Liver (tissue), 8 donors: ENCODE measurements at regions not wholly inside any gene's neighbourhood (a gene's known extent, or its start where the extent isn't known, plus 50 kb on each side); places are given as distances from the start of the nearest gene placed in this dataset.

Experiments
- DNase-seq: peaks from one replicate; pipeline ENCODE4 v3.0.0-alpha.2; 2017; ENCODE audit warnings: low spot score
- H3K27ac ChIP-seq, 2 donors: one replicate each; pipeline ENCODE4 v1.7.0; 2013; ENCODE audit warnings: inconsistent platforms in 2 of 2, low read length in 2 of 2, control low read depth in 1 of 2, low read depth in 1 of 2, mild to moderate bottlenecking in 1 of 2
- H3K27me3 ChIP-seq, 4 donors: one replicate each; pipeline versions ENCODE4 v1.6.1 to v1.7.0; 2013; ENCODE audit warnings: low read length in 3 of 4, inconsistent platforms in 1 of 4, mild to moderate bottlenecking in 1 of 4, moderate library complexity in 1 of 4; ENCODE audit not compliant: control insufficient read depth in 4 of 4, insufficient read depth in 4 of 4
- H3K36me3 ChIP-seq, 4 donors: one replicate each; pipeline versions ENCODE4 v1.6.1 to v1.7.0; 2013; ENCODE audit warnings: low read length in 3 of 4, mild to moderate bottlenecking in 3 of 4, low read depth in 1 of 4, moderate library complexity in 1 of 4; ENCODE audit not compliant: control insufficient read depth in 4 of 4, insufficient read depth in 3 of 4
- H3K4me1 ChIP-seq, 4 donors: one replicate each; pipeline versions ENCODE4 v1.6.1 to v1.7.0; 2013; ENCODE audit warnings: low read length in 3 of 4, mild to moderate bottlenecking in 3 of 4, moderate library complexity in 1 of 4; ENCODE audit not compliant: control insufficient read depth in 4 of 4, insufficient read depth in 4 of 4
- H3K4me3 ChIP-seq, 3 donors: one replicate each; pipeline versions ENCODE4 v1.6.1 to v1.7.0; 2013; ENCODE audit warnings: low read length in 3 of 3, control low read depth in 1 of 3, low read depth in 1 of 3, mild to moderate bottlenecking in 1 of 3
- H3K9ac ChIP-seq, 2 donors: one replicate each; pipeline ENCODE4 v1.7.0; 2013; ENCODE audit warnings: low read length in 2 of 2, mild to moderate bottlenecking in 2 of 2, moderate library complexity in 2 of 2, control low read depth in 1 of 2, low read depth in 1 of 2
- H3K9me3 ChIP-seq, 4 donors: one replicate each; pipeline versions ENCODE4 v1.6.1 to v1.7.0; 2013; ENCODE audit warnings: low read length in 3 of 4; ENCODE audit not compliant: control insufficient read depth in 4 of 4
- ATF3 ChIP-seq: IDR thresholded peaks from 2 replicates; pipeline ENCODE4 v1.6.1; 2016; ENCODE audit warnings: antibody characterized with exemption
- CTCF ChIP-seq: fragments of 150-350 bp; IDR thresholded peaks from 2 replicates; pipeline ENCODE4 v1.5.1; 2017; ENCODE audit warnings: improper control_type of control experiment, low read depth, low read length; ENCODE audit not compliant: missing input control
- EGR1 ChIP-seq, 2 donors: IDR thresholded peaks; 2 replicates each; pipeline ENCODE4 v1.6.1; 2016 to 2018; ENCODE audit warnings: antibody characterized with exemption in 2 of 2, low read depth in 2 of 2
- FOXA1 ChIP-seq: IDR thresholded peaks from 2 replicates; pipeline ENCODE4 v1.6.1; 2016; ENCODE audit warnings: antibody characterized with exemption
- FOXA2 ChIP-seq: IDR thresholded peaks from 2 replicates; pipeline ENCODE4 v1.6.1; 2016; ENCODE audit warnings: antibody characterized with exemption
- GABPA ChIP-seq, 2 donors: IDR thresholded peaks in 1 of 2; conservative IDR thresholded peaks in 1 of 2; 2 replicates each; pipeline ENCODE4 v1.6.1; 2016; ENCODE audit warnings: antibody characterized with exemption in 2 of 2, mild to moderate bottlenecking in 1 of 2, moderate library complexity in 1 of 2
- HNF4A ChIP-seq, 2 donors: conservative IDR thresholded peaks; 2 replicates each; pipeline ENCODE4 v1.6.1; 2016; ENCODE audit warnings: antibody characterized with exemption in 2 of 2, mild to moderate bottlenecking in 2 of 2
- HNF4G ChIP-seq: IDR thresholded peaks from 2 replicates; pipeline ENCODE4 v1.6.1; 2016; ENCODE audit warnings: antibody characterized with exemption
- JUND ChIP-seq, 2 donors: IDR thresholded peaks; 2 replicates each; pipeline ENCODE4 v1.6.1; 2016; ENCODE audit warnings: antibody characterized with exemption in 2 of 2
- MAX ChIP-seq: IDR thresholded peaks from 2 replicates; pipeline ENCODE4 v1.6.1; 2016; ENCODE audit warnings: antibody characterized with exemption
- NR2F2 ChIP-seq: IDR thresholded peaks from 2 replicates; pipeline ENCODE4 v1.6.1; 2016; ENCODE audit warnings: antibody characterized with exemption
- RAD21 ChIP-seq, 2 donors: IDR thresholded peaks; 2 replicates each; pipeline ENCODE4 v1.6.1; 2016; ENCODE audit warnings: antibody characterized with exemption in 2 of 2, mild to moderate bottlenecking in 2 of 2
- REST ChIP-seq: IDR thresholded peaks from 2 replicates; pipeline ENCODE4 v1.6.1; 2016; ENCODE audit warnings: antibody characterized with exemption, mild to moderate bottlenecking
- RXRA ChIP-seq, 2 donors: IDR thresholded peaks; 2 replicates each; pipeline ENCODE4 v1.6.1; 2017 to 2018; ENCODE audit warnings: antibody characterized with exemption in 2 of 2, mild to moderate bottlenecking in 1 of 2
- SP1 ChIP-seq: IDR thresholded peaks from 2 replicates; pipeline ENCODE4 v1.6.1; 2018; ENCODE audit warnings: antibody characterized with exemption, mild to moderate bottlenecking
- TAF1 ChIP-seq: conservative IDR thresholded peaks from 2 replicates; pipeline ENCODE4 v1.6.1; 2016; ENCODE audit warnings: antibody characterized with exemption, mild to moderate bottlenecking
- YY1 ChIP-seq: IDR thresholded peaks from 2 replicates; pipeline ENCODE4 v1.6.1; 2016; ENCODE audit warnings: antibody characterized with exemption, mild to moderate bottlenecking
- ZBTB33 ChIP-seq: IDR thresholded peaks from 2 replicates; pipeline ENCODE4 v1.6.1; 2016; ENCODE audit warnings: antibody characterized with exemption
- WGBS: extraction: QIAGEN DNeasy Blood & Tissue Kit; methylation state at CpG from one replicate; pipeline ENCODE4 v1.1.7; 2013; 5-methylcytosine and 5-hydroxymethylcytosine counted together
- donor health status: healthy.
- donor health status: healthy.
- donor health status: healthy.
- donor health status: healthy.
- donor health status: healthy.

- no peak overlapping the region for H3K27ac ChIP-seq
- H3K9ac ChIP-seq = no peak overlapping the region
- TF ChIP-seq FOXA1 = no peak
- no peak for TF ChIP-seq JUND (IDR thresholded peaks at IDR 0.05)
- no peak for TF ChIP-seq REST
- H3K27me3 ChIP-seq = no peaks in the 10 kb centered on the region
- no peaks in the 10 kb centered on the region for H3K36me3 ChIP-seq
- no peak overlapping the region for H3K4me3 ChIP-seq
- no peaks in the 10 kb centered on the region for H3K9me3 ChIP-seq
- no peak for DNase-seq
- WGBS = 91% methylated on average over 3 of the region's 3 CpGs
- peaks cover 2 to 23% (median 18%) of the 10 kb centered on the region in 4 donors for H3K4me1 ChIP-seq
These were observed 59.9 kb upstream of the NRIP1 start for GRCh38 chr21:15124731-15125130.

GRCh38 chr21:15126948-15127347 is 62.1 kb upstream of the NRIP1 start:
- no peaks in the 10 kb centered on the region for H3K36me3 ChIP-seq
- DNase-seq = no peak
- H3K4me1 ChIP-seq = peaks cover 0 to 16% (median 14%) of the 10 kb centered on the region in 4 donors
- no peak overlapping the region for H3K9ac ChIP-seq
- H3K4me3 ChIP-seq = no peak overlapping the region
- WGBS = 55% methylated on average over 3 of the region's 3 CpGs
- H3K27ac ChIP-seq = no peak overlapping the region
- no peak for TF ChIP-seq CTCF
- TF ChIP-seq NR2F2 = peak; percentile 33
- no peak for TF ChIP-seq RXRA (IDR thresholded peaks at IDR 0.05)
- TF ChIP-seq HNF4A (conservative IDR thresholded peaks at IDR 0.05) = no peak
- no peak for TF ChIP-seq SP1
- no peaks in the 10 kb centered on the region for H3K27me3 ChIP-seq
- no peaks in the 10 kb centered on the region for H3K9me3 ChIP-seq

GRCh38 chr21:15127437-15127836 is 62.6 kb upstream of the NRIP1 start:
- no peaks in the 10 kb centered on the region for H3K9me3 ChIP-seq
- H3K27ac ChIP-seq = no peak overlapping the region
- no peaks in the 10 kb centered on the region for H3K36me3 ChIP-seq
- no peaks in the 10 kb centered on the region for H3K27me3 ChIP-seq
- H3K4me3 ChIP-seq = no peak overlapping the region
- no peak overlapping the region for H3K9ac ChIP-seq
- no peak for DNase-seq
- H3K4me1 ChIP-seq = peaks cover 0 to 12% (median 11%) of the 10 kb centered on the region in 4 donors
- TF ChIP-seq NR2F2 (no peak), GABPA (IDR thresholded peaks at IDR 0.05 in 1 of 2, conservative IDR thresholded peaks at IDR 0.05 in 1 of 2) (no peak), MAX (no peak), TAF1 (no peak), SP1 (peak; percentile 15), CTCF (no peak), ATF3 (no peak), FOXA1 (no peak), RAD21 (IDR thresholded peaks at IDR 0.05) (no peak), EGR1 (IDR thresholded peaks at IDR 0.05; ENCODE audit: low read depth in 2 of 2) (no peak), YY1 (no peak), FOXA2 (no peak), HNF4A (conservative IDR thresholded peaks at IDR 0.05) (peak; percentile 80 to 89), JUND (IDR thresholded peaks at IDR 0.05) (no peak), ZBTB33 (no peak), HNF4G (peak; percentile 32), RXRA (IDR thresholded peaks at IDR 0.05) (no peak)
